B cell (primary cell): ENCODE measurements at regions not wholly inside any gene's neighbourhood (a gene's known extent, or its start where the extent isn't known, plus 50 kb on each side); places are given as distances from the start of the nearest gene placed in this dataset.

Experiments used
- ATAC-seq: fragments of 200-7000 bp; cut with Tn5 transposase; one replicate; pipeline ENCODE4 v1.10.0; 2021; ENCODE audit warnings: low read depth, mild to moderate bottlenecking, moderate number of reproducible peaks, moderate library complexity
- CTCF ChIA-PET: fragments of 350-600 bp; sonication (Branson Sonifier 250); formaldehyde crosslinking; loops from one replicate; lab custom pipeline; 2021; ENCODE audit warnings: antibody characterized with exemption, inconsistent platforms; lab: Charles Lee
- POLR2A ChIA-PET: fragments of 350-600 bp; sonication (Branson Sonifier 250); formaldehyde crosslinking; loops from one replicate; lab custom pipeline; 2021; ENCODE audit warnings: antibody characterized with exemption; lab: Charles Lee
- DNase-seq: peaks from one replicate; pipeline ENCODE4 v3.0.0; 2013
- H2AFZ ChIP-seq: 2 replicates; pipeline ENCODE4 v1.6.1; 2012; ENCODE audit warnings: mild to moderate bottlenecking, low read depth, low read length; ENCODE audit not compliant: insufficient read depth, poor library complexity, severe bottlenecking
- H3K27ac ChIP-seq, 2 donors: 1 replicate in 1 of 2; 2 replicates in 1 of 2; pipeline ENCODE4 v1.5.1; 2012 to 2013; ENCODE audit warnings: low read length in 2 of 2, mild to moderate bottlenecking in 2 of 2, moderate library complexity in 1 of 2
- H3K27me3 ChIP-seq, 4 experiments: fragments of 200-600 bp in 1 of 4; sonication (generic) in 1 of 4; replicated peaks in 1 of 4; 1 replicate in 2 of 4; 2 replicates in 2 of 4; pipeline versions ENCODE4 v1.6.1 to v1.7.0; 2013 to 2016; ENCODE audit warnings: low read length in 3 of 4, mild to moderate bottlenecking in 2 of 4, mixed read lengths in 1 of 4, moderate library complexity in 1 of 4; ENCODE audit not compliant: insufficient read depth in 4 of 4, control insufficient read depth in 3 of 4; ENCODE audit errors: control extremely low read depth in 1 of 4
- H3K36me3 ChIP-seq, 2 experiments: replicated peaks in 1 of 2; 1 replicate in 1 of 2; 2 replicates in 1 of 2; pipeline versions ENCODE4 v1.6.1 to v1.7.1; 2013; ENCODE audit warnings: low read length in 1 of 2; ENCODE audit not compliant: insufficient read depth in 2 of 2, control insufficient read depth in 1 of 2; ENCODE audit errors: control extremely low read depth in 1 of 2, extremely low read depth in 1 of 2
- H3K4me1 ChIP-seq, 2 donors: fragments of 200-600 bp in 1 of 2; sonication (generic) in 1 of 2; 1 replicate in 1 of 2; 2 replicates in 1 of 2; pipeline versions ENCODE4 v1.5.1 to v1.6.1; 2013 to 2017; ENCODE audit warnings: low read length in 2 of 2; ENCODE audit not compliant: control insufficient read depth in 2 of 2, insufficient read depth in 2 of 2
- H3K4me2 ChIP-seq: replicated peaks from 2 replicates; pipeline ENCODE3; 2012; ENCODE audit warnings: mild to moderate bottlenecking, low read depth, low read length; ENCODE audit not compliant: poor library complexity, severe bottlenecking
- H3K4me3 ChIP-seq, 5 experiments: fragments of 200-600 bp in 1 of 5; sonication (generic) in 1 of 5; 1 replicate in 3 of 5; 2 replicates in 2 of 5; pipeline versions ENCODE4 v1.5.1 to v1.7.0; 2011 to 2016; ENCODE audit warnings: low read length in 4 of 5, mild to moderate bottlenecking in 4 of 5, low read depth in 2 of 5, control low read depth in 1 of 5, moderate library complexity in 1 of 5; ENCODE audit not compliant: insufficient read depth in 1 of 5; ENCODE audit errors: control extremely low read depth in 1 of 5, extremely low read depth in 1 of 5
- H3K79me2 ChIP-seq: fragments of 200-600 bp; sonication (generic); one replicate; pipeline ENCODE4 v1.6.0; 2016; ENCODE audit warnings: low read length; ENCODE audit not compliant: control insufficient read depth, insufficient read depth
- H3K9ac ChIP-seq: fragments of 200-600 bp; sonication (generic); 2 replicates; pipeline ENCODE4 v1.6.1; 2017; ENCODE audit warnings: mild to moderate bottlenecking, low read length, moderate library complexity
- H3K9me3 ChIP-seq, 3 donors: one replicate each; pipeline versions ENCODE4 v1.6.1 to v1.7.1; 2013; ENCODE audit warnings: low read length in 2 of 3; ENCODE audit not compliant: control insufficient read depth in 2 of 3, insufficient read depth in 1 of 3; ENCODE audit errors: control extremely low read depth in 1 of 3
- H4K20me1 ChIP-seq: 2 replicates; pipeline ENCODE4 v1.6.0; 2012; ENCODE audit warnings: mild to moderate bottlenecking, low read length; ENCODE audit not compliant: insufficient read depth, control insufficient read depth, poor library complexity, severe bottlenecking
- H3K27ac Mint-ChIP-seq: one replicate; pipeline ENCODE4 v1.8.0; 2021; ENCODE audit warnings: mixed read lengths
- H3K27me3 Mint-ChIP-seq: one replicate; pipeline ENCODE4 v1.8.0; 2021; ENCODE audit warnings: mixed read lengths
- H3K4me1 Mint-ChIP-seq: one replicate; pipeline ENCODE4 v1.8.0; 2021; ENCODE audit warnings: mixed read lengths
- H3K4me3 Mint-ChIP-seq: one replicate; pipeline ENCODE4 v1.8.0; 2021; ENCODE audit warnings: mixed read lengths
- H3K9me3 Mint-ChIP-seq: one replicate; pipeline ENCODE4 v1.8.0; 2022; ENCODE audit warnings: mixed read lengths; ENCODE audit not compliant: insufficient read depth
- EZH2 ChIP-seq: IDR thresholded peaks from 2 replicates; pipeline ENCODE4 v1.6.1; 2012; ENCODE audit warnings: borderline replicate concordance, low read depth, mild to moderate bottlenecking, moderate library complexity, low read length; ENCODE audit not compliant: insufficient read depth, poor library complexity, severe bottlenecking
- WGBS: methylation state at CpG from one replicate; pipeline ENCODE4 v1.1.5; 2013; ENCODE audit warnings: missing lambda C conversion rate; ENCODE audit not compliant: insufficient coverage; 5-methylcytosine and 5-hydroxymethylcytosine counted together
- intact Hi-C: fragments of 100-400 bp; cut with micrococcal nuclease; formaldehyde crosslinking; loops from one replicate; pipeline ENCODE4 v1.10.0; 2022
- TF ChIP-seq, protein P1 (sequence below): fragments of 200-600 bp; IDR thresholded peaks from one replicate; pipeline ENCODE4 v1.8.0; 2022; ENCODE audit warnings: antibody characterized with exemption, mild to moderate bottlenecking

DNA sequence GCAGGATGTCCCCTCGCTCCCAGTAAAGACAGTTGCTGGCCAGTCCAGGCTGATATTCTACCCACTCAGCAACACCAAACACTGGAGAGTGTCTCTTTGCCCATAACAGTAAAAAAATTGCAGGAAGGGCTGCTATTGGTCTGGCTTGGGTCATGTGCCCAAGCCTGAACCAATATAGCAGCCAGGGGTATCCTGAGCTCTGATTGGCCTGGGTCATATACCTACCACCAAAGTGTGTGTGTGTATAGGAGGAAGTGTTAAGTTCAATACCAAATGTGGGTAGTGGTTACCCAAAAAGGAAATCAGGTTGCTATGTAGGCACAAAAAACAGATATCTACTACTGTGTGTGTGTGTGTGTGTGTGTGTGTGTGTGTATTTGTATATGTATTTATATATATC lies 373.2 kb downstream of the BCOR start:
- H3K27ac Mint-ChIP-seq = no peak overlapping the region
- Histone ChIP-seq H2AFZ (no peak overlapping the region), H3K4me3 (no peak overlapping the region), H3K27ac (no peak overlapping the region), H4K20me1 (no peaks in the 10 kb centered on the region), H3K9ac (no peak overlapping the region), H3K9me3 (no peaks in the 10 kb centered on the region), H3K27me3 (peaks cover 0 to 4% (median 0%) of the 10 kb centered on the region in 4 experiments), H3K4me2 (no peak overlapping the region), H3K4me1 (no peaks in the 10 kb centered on the region), H3K79me2 (no peaks in the 10 kb centered on the region), H3K36me3 (no peaks in the 10 kb centered on the region)
- no peak overlapping the region for H3K4me3 Mint-ChIP-seq
- TF ChIP-seq, protein P1, sequence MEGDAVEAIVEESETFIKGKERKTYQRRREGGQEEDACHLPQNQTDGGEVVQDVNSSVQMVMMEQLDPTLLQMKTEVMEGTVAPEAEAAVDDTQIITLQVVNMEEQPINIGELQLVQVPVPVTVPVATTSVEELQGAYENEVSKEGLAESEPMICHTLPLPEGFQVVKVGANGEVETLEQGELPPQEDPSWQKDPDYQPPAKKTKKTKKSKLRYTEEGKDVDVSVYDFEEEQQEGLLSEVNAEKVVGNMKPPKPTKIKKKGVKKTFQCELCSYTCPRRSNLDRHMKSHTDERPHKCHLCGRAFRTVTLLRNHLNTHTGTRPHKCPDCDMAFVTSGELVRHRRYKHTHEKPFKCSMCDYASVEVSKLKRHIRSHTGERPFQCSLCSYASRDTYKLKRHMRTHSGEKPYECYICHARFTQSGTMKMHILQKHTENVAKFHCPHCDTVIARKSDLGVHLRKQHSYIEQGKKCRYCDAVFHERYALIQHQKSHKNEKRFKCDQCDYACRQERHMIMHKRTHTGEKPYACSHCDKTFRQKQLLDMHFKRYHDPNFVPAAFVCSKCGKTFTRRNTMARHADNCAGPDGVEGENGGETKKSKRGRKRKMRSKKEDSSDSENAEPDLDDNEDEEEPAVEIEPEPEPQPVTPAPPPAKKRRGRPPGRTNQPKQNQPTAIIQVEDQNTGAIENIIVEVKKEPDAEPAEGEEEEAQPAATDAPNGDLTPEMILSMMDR = no peak
- no peak for TF ChIP-seq EZH2
- H3K4me1 Mint-ChIP-seq = no peaks in the 10 kb centered on the region
- ATAC-seq = no peak
- no CpG with 5 or more reads among the region's 1 CpG for WGBS
- H3K9me3 Mint-ChIP-seq = no peaks in the 10 kb centered on the region
- peaks cover 28% of the 10 kb centered on the region for H3K27me3 Mint-ChIP-seq
- DNase-seq = no peak
- ChIA-PET CTCF (no interaction called here), POLR2A (no interaction called here)
- intact Hi-C loops = no loop called here

DNA sequence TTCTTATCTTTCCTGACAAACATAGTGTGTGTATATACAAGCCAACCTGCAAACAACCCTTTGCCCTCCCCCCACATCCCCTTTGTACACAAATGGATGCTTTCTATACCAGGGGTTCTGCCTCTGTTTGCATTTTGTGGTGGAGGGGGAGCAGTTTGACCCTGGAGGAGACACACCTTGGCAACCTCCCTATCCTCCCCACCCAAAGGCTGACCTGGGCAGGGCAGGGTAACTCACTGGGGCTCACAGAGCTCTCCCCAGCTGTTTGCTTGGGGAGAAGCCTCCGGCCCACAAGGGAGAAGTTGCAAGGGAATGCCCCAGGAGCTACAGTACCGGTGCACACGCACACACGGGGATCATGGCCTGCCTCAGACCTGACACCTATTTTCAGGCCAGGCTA lies 372.6 kb downstream of the BCOR start:
- ATAC-seq = no peak
- no peak overlapping the region for H3K4me2 ChIP-seq
- H3K79me2 ChIP-seq = no peaks in the 10 kb centered on the region
- Mint-ChIP-seq H3K27me3 (peaks cover 28% of the 10 kb centered on the region), H3K4me3 (no peak overlapping the region), H3K4me1 (no peaks in the 10 kb centered on the region), H3K27ac (no peak overlapping the region), H3K9me3 (no peaks in the 10 kb centered on the region)
- no peak overlapping the region for H3K9ac ChIP-seq
- no peak for DNase-seq
- H3K4me3 ChIP-seq = no peak overlapping the region
- peaks cover 0 to 9% (median under 1%) of the 10 kb centered on the region in 4 experiments for H3K27me3 ChIP-seq
- H4K20me1 ChIP-seq = no peaks in the 10 kb centered on the region
- 75% methylated on average over 1 of the region's 4 CpGs for WGBS
- no peaks in the 10 kb centered on the region for H3K9me3 ChIP-seq
- ChIA-PET POLR2A (no interaction called here), CTCF (no interaction called here)
- intact Hi-C loops = no loop called here
- no peak overlapping the region for H3K27ac ChIP-seq
- no peaks in the 10 kb centered on the region for H3K4me1 ChIP-seq
- no peak overlapping the region for H2AFZ ChIP-seq
- no peak for TF ChIP-seq EZH2
- TF ChIP-seq, protein P1 = no peak
- no peaks in the 10 kb centered on the region for H3K36me3 ChIP-seq
